Astrocyte (in vitro differentiated cells and primary cell): ENCODE measurements at regions not wholly inside any gene's neighbourhood (a gene's known extent, or its start where the extent isn't known, plus 50 kb on each side); places are given as distances from the start of the nearest gene placed in this dataset.

ENCODE experiments used
- DNase-seq: peaks from one replicate; pipeline ENCODE4 v3.0.0-alpha.2; 2010; ENCODE audit warnings: low read depth
- FAIRE-seq: peaks from 2 replicates; lab custom pipeline; 2011; peaks lifted over from hg19 to GRCh38; lab: Jason Lieb, UNC
- H2AFZ ChIP-seq: 2 replicates; pipeline ENCODE4 v1.6.0; 2012; ENCODE audit warnings: low read depth, low read length, inconsistent platforms
- H3K27ac ChIP-seq: 2 replicates; pipeline ENCODE4 v1.5.1; 2011; ENCODE audit warnings: low read depth, low read length, inconsistent platforms
- H3K27me3 ChIP-seq: 2 replicates; pipeline ENCODE4 v1.6.0; 2011; ENCODE audit warnings: low read length, inconsistent platforms; ENCODE audit not compliant: insufficient read depth
- H3K36me3 ChIP-seq: 2 replicates; pipeline ENCODE4 v1.5.1; 2011; ENCODE audit warnings: low read length, inconsistent platforms; ENCODE audit not compliant: insufficient read depth
- H3K4me1 ChIP-seq: 2 replicates; pipeline ENCODE4 v1.5.1; 2011; ENCODE audit warnings: low read length, inconsistent platforms; ENCODE audit not compliant: insufficient read depth
- H3K4me2 ChIP-seq: 2 replicates; pipeline ENCODE4 v1.6.0; 2012; ENCODE audit warnings: low read length, inconsistent platforms
- H3K4me3 ChIP-seq: 2 replicates; pipeline ENCODE4 v1.5.1; 2011; ENCODE audit warnings: low read depth, mild to moderate bottlenecking, low read length, inconsistent platforms; ENCODE audit not compliant: insufficient read depth
- H3K79me2 ChIP-seq: 2 replicates; pipeline ENCODE4 v1.6.0; 2012; ENCODE audit warnings: mild to moderate bottlenecking, low read length, inconsistent platforms; ENCODE audit not compliant: insufficient read depth
- H3K9ac ChIP-seq: 2 replicates; pipeline ENCODE4 v1.6.0; 2012; ENCODE audit warnings: mild to moderate bottlenecking, low read length, inconsistent platforms
- H3K9me3 ChIP-seq: 2 replicates; pipeline ENCODE4 v1.5.1; 2012; ENCODE audit warnings: low read depth, mild to moderate bottlenecking, low read length, inconsistent platforms; ENCODE audit not compliant: insufficient read depth
- H4K20me1 ChIP-seq: 2 replicates; pipeline ENCODE4 v1.6.0; 2012; ENCODE audit warnings: low read length, inconsistent platforms; ENCODE audit not compliant: insufficient read depth
- H3K27ac Mint-ChIP-seq: one replicate; pipeline ENCODE4 v1.8.0; 2021; ENCODE audit warnings: mild to moderate bottlenecking, mixed read lengths; ENCODE audit not compliant: unreplicated experiment
- H3K27me3 Mint-ChIP-seq: one replicate; pipeline ENCODE4 v1.8.0; 2021; ENCODE audit warnings: low read depth, mixed read lengths; ENCODE audit not compliant: unreplicated experiment
- H3K36me3 Mint-ChIP-seq: one replicate; pipeline ENCODE4 v1.8.0; 2021; ENCODE audit warnings: low read depth, mixed read lengths; ENCODE audit not compliant: unreplicated experiment
- H3K4me1 Mint-ChIP-seq: one replicate; pipeline ENCODE4 v1.8.0; 2021; ENCODE audit warnings: low read depth, mixed read lengths; ENCODE audit not compliant: unreplicated experiment
- H3K4me3 Mint-ChIP-seq: one replicate; pipeline ENCODE4 v1.8.0; 2021; ENCODE audit warnings: mild to moderate bottlenecking, moderate library complexity, mixed read lengths; ENCODE audit not compliant: unreplicated experiment
- H3K9me3 Mint-ChIP-seq: one replicate; pipeline ENCODE4 v1.8.0; 2021; ENCODE audit warnings: mild to moderate bottlenecking, mixed read lengths; ENCODE audit not compliant: unreplicated experiment
- EZH2 ChIP-seq: IDR thresholded peaks from 2 replicates; pipeline ENCODE4 v1.6.1; 2012; ENCODE audit warnings: mild to moderate bottlenecking, low read length, inconsistent platforms; ENCODE audit not compliant: insufficient read depth
- TF ChIP-seq, protein P1 (sequence below): IDR thresholded peaks from 2 replicates; pipeline ENCODE4 v1.5.1; 2011; ENCODE audit warnings: low read depth, mild to moderate bottlenecking, inconsistent platforms, low read length, moderate library complexity; ENCODE audit not compliant: insufficient read depth

DNA sequence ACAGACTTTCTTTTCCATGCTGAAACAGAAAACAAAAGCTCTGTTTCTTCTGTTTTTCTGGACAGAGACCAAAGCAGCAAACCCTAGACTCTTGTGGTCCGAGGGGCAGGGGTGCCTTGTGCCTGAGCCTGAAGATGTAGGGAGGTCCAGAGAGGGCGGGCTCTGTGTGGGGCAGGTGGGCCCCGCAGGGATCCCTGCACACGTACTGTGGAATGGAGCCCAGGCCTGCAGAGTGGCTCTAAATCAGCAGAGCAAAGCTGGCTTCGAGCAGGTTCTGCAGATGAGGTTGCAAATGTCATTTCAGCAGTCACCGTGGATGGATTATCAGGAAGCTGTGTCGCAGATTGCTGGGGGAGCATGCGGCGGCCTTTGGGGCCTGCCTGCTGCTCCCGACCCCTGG lies 438.6 kb downstream of the RNF144A start:
- no peak for TF ChIP-seq EZH2
- TF ChIP-seq, protein P1, sequence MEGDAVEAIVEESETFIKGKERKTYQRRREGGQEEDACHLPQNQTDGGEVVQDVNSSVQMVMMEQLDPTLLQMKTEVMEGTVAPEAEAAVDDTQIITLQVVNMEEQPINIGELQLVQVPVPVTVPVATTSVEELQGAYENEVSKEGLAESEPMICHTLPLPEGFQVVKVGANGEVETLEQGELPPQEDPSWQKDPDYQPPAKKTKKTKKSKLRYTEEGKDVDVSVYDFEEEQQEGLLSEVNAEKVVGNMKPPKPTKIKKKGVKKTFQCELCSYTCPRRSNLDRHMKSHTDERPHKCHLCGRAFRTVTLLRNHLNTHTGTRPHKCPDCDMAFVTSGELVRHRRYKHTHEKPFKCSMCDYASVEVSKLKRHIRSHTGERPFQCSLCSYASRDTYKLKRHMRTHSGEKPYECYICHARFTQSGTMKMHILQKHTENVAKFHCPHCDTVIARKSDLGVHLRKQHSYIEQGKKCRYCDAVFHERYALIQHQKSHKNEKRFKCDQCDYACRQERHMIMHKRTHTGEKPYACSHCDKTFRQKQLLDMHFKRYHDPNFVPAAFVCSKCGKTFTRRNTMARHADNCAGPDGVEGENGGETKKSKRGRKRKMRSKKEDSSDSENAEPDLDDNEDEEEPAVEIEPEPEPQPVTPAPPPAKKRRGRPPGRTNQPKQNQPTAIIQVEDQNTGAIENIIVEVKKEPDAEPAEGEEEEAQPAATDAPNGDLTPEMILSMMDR: no peak

DNA sequence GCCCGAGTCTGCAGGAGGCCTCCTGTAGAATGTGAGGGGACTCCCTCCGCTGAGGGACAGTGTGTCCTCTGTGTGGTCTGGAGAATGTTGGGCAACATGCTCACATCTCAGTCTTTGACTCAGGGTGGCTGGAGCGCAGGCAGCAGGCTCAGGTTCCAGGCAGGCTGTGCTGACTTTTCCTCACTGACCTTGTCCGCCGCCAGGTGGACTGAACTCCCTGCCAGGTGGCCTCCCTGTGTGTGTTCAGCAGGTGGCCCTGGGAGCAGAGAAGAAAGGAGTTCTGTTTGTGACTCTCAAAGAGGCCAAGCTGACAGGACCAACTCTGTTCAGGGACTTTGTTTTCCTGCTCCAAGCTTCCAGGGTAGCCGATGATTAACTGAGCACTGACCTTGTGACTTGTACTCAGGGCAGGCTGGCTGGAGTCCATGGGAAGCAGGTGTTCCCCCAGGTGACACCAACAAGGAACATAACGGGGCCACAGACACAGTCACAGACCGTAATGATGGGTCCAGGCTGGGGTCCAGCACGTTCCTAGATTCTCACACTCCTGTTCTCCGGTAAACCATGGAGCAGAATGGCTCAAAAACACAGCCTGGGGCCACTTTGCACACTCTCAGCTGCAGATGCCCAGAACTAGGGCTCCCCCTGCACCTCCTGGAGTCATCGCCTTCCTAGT lies 439.8 kb downstream of the RNF144A start:
- no peak for FAIRE-seq

More for the DNA sequence above, 438.6 kb downstream of the RNF144A start:
- H3K27ac Mint-ChIP-seq: no peak overlapping the region
- Histone ChIP-seq H4K20me1 (no peaks in the 10 kb centered on the region), H3K27ac (no peak overlapping the region), H3K9ac (no peak overlapping the region), H3K9me3 (no peaks in the 10 kb centered on the region), H3K4me2 (no peak overlapping the region), H3K4me3 (no peak overlapping the region), H2AFZ (no peak overlapping the region), H3K4me1 (no peaks in the 10 kb centered on the region), H3K27me3 (no peaks in the 10 kb centered on the region), H3K36me3 (no peaks in the 10 kb centered on the region), H3K79me2 (no peaks in the 10 kb centered on the region)
- no peak for FAIRE-seq
- H3K36me3 Mint-ChIP-seq: no peaks in the 10 kb centered on the region
- no peak for DNase-seq
- no peaks in the 10 kb centered on the region for H3K9me3 Mint-ChIP-seq
- H3K4me1 Mint-ChIP-seq: peaks cover 1% of the 10 kb centered on the region
- no peak overlapping the region for H3K4me3 Mint-ChIP-seq
- H3K27me3 Mint-ChIP-seq: peaks cover 1% of the 10 kb centered on the region

More for the DNA sequence above, 439.8 kb downstream of the RNF144A start:
- Histone ChIP-seq H3K27ac (no peak overlapping the region), H3K79me2 (no peaks in the 10 kb centered on the region), H3K9me3 (no peaks in the 10 kb centered on the region), H3K9ac (no peak overlapping the region), H3K36me3 (no peaks in the 10 kb centered on the region), H3K27me3 (no peaks in the 10 kb centered on the region), H3K4me3 (no peak overlapping the region), H3K4me2 (no peak overlapping the region), H4K20me1 (no peaks in the 10 kb centered on the region), H3K4me1 (no peaks in the 10 kb centered on the region), H2AFZ (no peak overlapping the region)
- Mint-ChIP-seq H3K36me3 (no peaks in the 10 kb centered on the region), H3K4me3 (no peak overlapping the region), H3K9me3 (no peaks in the 10 kb centered on the region), H3K4me1 (peaks cover 6% of the 10 kb centered on the region), H3K27me3 (no peaks in the 10 kb centered on the region), H3K27ac (no peak overlapping the region)
- DNase-seq: no peak
- TF ChIP-seq, protein P1: no peak
- TF ChIP-seq EZH2: no peak
